GM12878 (cell line): ENCODE measurements at regions not wholly inside any gene's neighbourhood (a gene's known extent, or its start where the extent isn't known, plus 50 kb on each side); places are given as distances from the start of the nearest gene placed in this dataset.

Source experiments
- ATAC-seq: fragments of 200-7000 bp; cut with Tn5 transposase; 3 replicates; pipeline ENCODE4 v1.9.1; 2020; ENCODE audit warnings: mild to moderate bottlenecking, moderate library complexity
- BruUV-seq: library from RNA; stranded (reverse); fragments of 400-500 nt; replicated peaks from 2 replicates; lab custom pipeline; 2021; lab: Mats Ljungman, UMichigan
- CTCF ChIA-PET: fragments of 300-600 bp; sonication (Branson Sonifier 250); formaldehyde crosslinking; extraction: SDS; loops from one replicate; lab custom pipeline; 2021; ENCODE audit warnings: inconsistent platforms; lab: Yijun Ruan, JAX
- POLR2A ChIA-PET: fragments of 350-600 bp; formaldehyde crosslinking; extraction: SDS; loops from one replicate; lab custom pipeline; 2021; ENCODE audit warnings: inconsistent platforms; lab: Charles Lee
- RAD21 ChIA-PET: fragments of 300-600 bp; sonication (Branson Sonifier 250); formaldehyde crosslinking; loops from one replicate; lab custom pipeline; 2023; ENCODE audit warnings: antibody characterized with exemption; ENCODE audit not compliant: unreplicated experiment; lab: Charles Lee
- SMC1A ChIA-PET: fragments of 300-600 bp; sonication (Branson Sonifier 250); formaldehyde crosslinking; loops from one replicate; lab custom pipeline; 2023; ENCODE audit not compliant: unreplicated experiment, uncharacterized antibody; lab: Charles Lee
- DNase-seq: peaks from one replicate; pipeline ENCODE4 v3.0.0-alpha.2; 2011; ENCODE audit warnings: low read depth, low spot score
- FAIRE-seq: peaks from 3 replicates; lab custom pipeline; 2011; peaks lifted over from hg19 to GRCh38; lab: Jason Lieb, UNC
- H2AFZ ChIP-seq: 2 replicates; pipeline ENCODE4 v1.6.0; 2011; ENCODE audit warnings: low read depth, low read length, control low read depth; ENCODE audit not compliant: control insufficient read depth
- H3K27ac ChIP-seq: 2 replicates; pipeline ENCODE4 v1.5.1; 2011; ENCODE audit warnings: control low read depth; ENCODE audit not compliant: control insufficient read depth, insufficient read depth
- H3K27me3 ChIP-seq, 2 experiments: replicated peaks in 1 of 2; 2 replicates each; pipeline versions ENCODE4 v1.6.0 to v1.6.1; 2011; ENCODE audit warnings: low read length in 1 of 2; ENCODE audit not compliant: control insufficient read depth in 2 of 2, insufficient read depth in 2 of 2
- H3K36me3 ChIP-seq, 2 experiments: 2 replicates each; pipeline ENCODE4 v1.5.1; 2011; ENCODE audit warnings: low read length in 1 of 2; ENCODE audit not compliant: control insufficient read depth in 2 of 2, insufficient read depth in 2 of 2
- H3K4me1 ChIP-seq: 2 replicates; pipeline ENCODE4 v1.6.1; 2011; ENCODE audit warnings: mild to moderate bottlenecking, low read length, moderate library complexity, mixed read lengths; ENCODE audit not compliant: control insufficient read depth, insufficient read depth
- H3K4me2 ChIP-seq: 2 replicates; pipeline ENCODE4 v1.6.0; 2011; ENCODE audit warnings: control low read depth; ENCODE audit not compliant: control insufficient read depth, insufficient read depth
- H3K4me3 ChIP-seq: fragments of 200-600 bp; sonication (generic); 2 replicates; pipeline ENCODE4 v1.5.1; 2016
- H3K79me2 ChIP-seq: 2 replicates; pipeline ENCODE4 v1.6.0; 2011; ENCODE audit warnings: low read length; ENCODE audit not compliant: control insufficient read depth, insufficient read depth
- H3K9ac ChIP-seq: 2 replicates; pipeline ENCODE4 v1.8.0; 2011; ENCODE audit warnings: low read length, control low read depth, mixed read lengths; ENCODE audit not compliant: control insufficient read depth, insufficient read depth
- H3K9me3 ChIP-seq: replicated peaks from 3 replicates; pipeline ENCODE4 v1.5.1; 2011; ENCODE audit warnings: mild to moderate bottlenecking, low read length; ENCODE audit not compliant: control insufficient read depth, insufficient read depth
- H4K20me1 ChIP-seq: 2 replicates; pipeline ENCODE4 v1.6.0; 2011; ENCODE audit not compliant: control insufficient read depth, insufficient read depth
- CHD4 ChIP-seq: fragments of 200-600 bp; sonication (generic); IDR thresholded peaks from 2 replicates; pipeline ENCODE4 v1.6.1; 2016; ENCODE audit warnings: mild to moderate bottlenecking
- CREM ChIP-seq: IDR thresholded peaks from 2 replicates; pipeline ENCODE4 v1.6.1; 2014; ENCODE audit warnings: antibody characterized with exemption, low read depth
- DPF2 ChIP-seq: fragments of 450-650 bp; IDR thresholded peaks from 2 replicates; pipeline ENCODE4 v1.6.1; 2017; ENCODE audit warnings: mild to moderate bottlenecking
- IRF4 ChIP-seq: IDR thresholded peaks from 2 replicates; pipeline ENCODE4 v1.6.1; 2011; ENCODE audit warnings: low read depth, low read length
- MEF2B ChIP-seq: fragments of 450-650 bp; IDR thresholded peaks from 2 replicates; pipeline ENCODE4 v1.6.1; 2018; ENCODE audit warnings: mild to moderate bottlenecking, moderate library complexity; ENCODE audit not compliant: partially characterized antibody, poor library complexity, severe bottlenecking
- PAX8 ChIP-seq: fragments of 450-650 bp; IDR thresholded peaks from 2 replicates; pipeline ENCODE4 v1.6.1; 2017; ENCODE audit warnings: mild to moderate bottlenecking, moderate library complexity
- PBX3 ChIP-seq: IDR thresholded peaks from 2 replicates; pipeline ENCODE4 v1.6.1; 2011; ENCODE audit warnings: mild to moderate bottlenecking, low read depth, low read length, moderate library complexity; ENCODE audit not compliant: insufficient replicate concordance
- PKNOX1 ChIP-seq: fragments of 450-650 bp; IDR thresholded peaks from 2 replicates; pipeline ENCODE4 v1.6.1; 2016; ENCODE audit warnings: mild to moderate bottlenecking
- POU2F2 ChIP-seq: IDR thresholded peaks from 3 replicates; pipeline ENCODE4 v1.6.1; 2011; ENCODE audit warnings: low read depth, mild to moderate bottlenecking, low read length, borderline replicate concordance
- RELA ChIP-seq: fragments of 450-650 bp; IDR thresholded peaks from 2 replicates; pipeline ENCODE4 v1.8.0; 2014; ENCODE audit warnings: borderline replicate concordance; ENCODE audit not compliant: partially characterized antibody
- RFX5 ChIP-seq: IDR thresholded peaks from 2 replicates; pipeline ENCODE4 v1.6.1; 2011; ENCODE audit warnings: low read depth, low read length, improper control_type of control experiment
- TCF12 ChIP-seq: IDR thresholded peaks from 2 replicates; pipeline ENCODE4 v1.6.1; 2011; ENCODE audit warnings: low read depth, mild to moderate bottlenecking, low read length
- YBX1 ChIP-seq: fragments of 450-650 bp; IDR thresholded peaks from 2 replicates; pipeline ENCODE4 v1.6.1; 2016; ENCODE audit warnings: antibody characterized with exemption
- ZBTB33 ChIP-seq: fragments of 450-650 bp; IDR thresholded peaks from 2 replicates; pipeline ENCODE4 v1.6.1; 2017; ENCODE audit warnings: mild to moderate bottlenecking
- ZBTB40 ChIP-seq: fragments of 450-650 bp; IDR thresholded peaks from 2 replicates; pipeline ENCODE4 v1.6.1; 2016; ENCODE audit warnings: mild to moderate bottlenecking, moderate library complexity, borderline replicate concordance
- ZNF384 ChIP-seq: IDR thresholded peaks from 2 replicates; pipeline ENCODE4 v1.6.1; 2012; ENCODE audit warnings: low read depth, mild to moderate bottlenecking, low read length, improper control_type of control experiment, borderline replicate concordance
- WGBS: methylation state at CpG from one replicate; pipeline ENCODE4 v1.1.6; 2016; ENCODE audit warnings: low lambda C conversion rate; ENCODE audit not compliant: insufficient replicate concordance, insufficient coverage; ENCODE audit errors: missing lambda C conversion rate; 5-methylcytosine and 5-hydroxymethylcytosine counted together
- in situ Hi-C: fragments of 300-500 bp; cut with MboI; formaldehyde crosslinking; loops from 9 replicates; pipeline ENCODE4 v1.14.3; 2018; ENCODE audit warnings: mixed read lengths
- intact Hi-C: fragments of 100-400 bp; cut with micrococcal nuclease; formaldehyde crosslinking; loops from one replicate; pipeline ENCODE4 v1.14.2; 2022; ENCODE audit not compliant: unreplicated experiment

GRCh38 chr13:53191091-53191490 is 162.5 kb downstream of the OLFM4 start (continued):
- no peak for TF ChIP-seq PBX3

GRCh38 chr13:53197424-53197823 is 168.8 kb downstream of the OLFM4 start:
- H3K27ac ChIP-seq, result no peak overlapping the region
- in situ Hi-C loops (no loop called here), intact Hi-C loops (no loop called here)
- RAD21 ChIA-PET, result interaction anchor here (1.0 kb wide), 1 partner anchor 229 kb away, joined by 3 read pairs; no protein-coding TSS in a partner anchor
- DNase-seq, result no peak
- ATAC-seq, result peak; percentile 64
- H3K4me1 ChIP-seq, result no peaks in the 10 kb centered on the region
- H3K79me2 ChIP-seq, result no peaks in the 10 kb centered on the region
- H3K4me2 ChIP-seq, result no peak overlapping the region
- no peak overlapping the region for H3K9ac ChIP-seq
- WGBS, result 0% methylated on average over 1 of the region's 1 CpG
- SMC1A ChIA-PET, result interaction anchor here (1.3 kb wide), 2 partner anchors 9 to 53 kb away, joined by 3 read pairs; no protein-coding TSS in a partner anchor
- H2AFZ ChIP-seq, result no peak overlapping the region
- H3K27me3 ChIP-seq, result no peaks in the 10 kb centered on the region; a peak in 1 of 4 replicates
- H3K36me3 ChIP-seq, result no peaks in the 10 kb centered on the region
- CTCF ChIA-PET, result interaction anchor here (0.9 to 1.6 kb wide), 4 partner anchors 9 to 229 kb away, joined by 3 to 8 read pairs (median 4); no protein-coding TSS in a partner anchor
- H4K20me1 ChIP-seq, result no peaks in the 10 kb centered on the region
- no peak for FAIRE-seq
- BruUV-seq, result no TSS peak
- H3K9me3 ChIP-seq, result no peaks in the 10 kb centered on the region; the same call in 2 of the 3 replicates
- POLR2A ChIA-PET, result no interaction called here
- no peak overlapping the region for H3K4me3 ChIP-seq
- TF ChIP-seq ZBTB40 (no peak), IRF4 (no peak), POU2F2 (no peak), CREM (no peak), PAX8 (no peak), DPF2 (0 out of 2 replicates have a peak, but pooled peaks have one; percentile 14), MEF2B (peak; percentile 51), TCF12 (no peak), RFX5 (no peak), CHD4 (no peak), ZNF384 (no peak), PKNOX1 (no peak), YBX1 (no peak), RELA (no peak), ZBTB33 (no peak)
